KMS-11 (cell line): ENCODE measurements at regions not wholly inside any gene's neighbourhood (a gene's known extent, or its start where the extent isn't known, plus 50 kb on each side); places are given as distances from the start of the nearest gene placed in this dataset.

Experiments used
- H2AFZ ChIP-seq: fragments of 200-600 bp; sonication (generic); 2 replicates; pipeline ENCODE4 v1.6.1; 2016; ENCODE audit warnings: antibody characterized with exemption, mixed run types, low read depth
- H3K27ac ChIP-seq: fragments of 200-600 bp; sonication (generic); 2 replicates; pipeline ENCODE4 v1.6.1; 2016; ENCODE audit warnings: mild to moderate bottlenecking, mixed run types
- H3K27me3 ChIP-seq: fragments of 200-600 bp; sonication (generic); 2 replicates; pipeline ENCODE4 v1.6.1; 2017; ENCODE audit warnings: mild to moderate bottlenecking, low read depth, mixed run types, moderate library complexity; ENCODE audit not compliant: insufficient read depth
- H3K36me3 ChIP-seq: fragments of 200-600 bp; sonication (generic); 2 replicates; pipeline ENCODE4 v1.6.1; 2017; ENCODE audit warnings: mild to moderate bottlenecking, mixed run types; ENCODE audit not compliant: insufficient read depth
- H3K4me1 ChIP-seq: fragments of 200-600 bp; sonication (generic); 2 replicates; pipeline ENCODE4 v1.6.1; 2016; ENCODE audit warnings: mild to moderate bottlenecking, low read depth, mixed run types; ENCODE audit not compliant: poor library complexity, severe bottlenecking
- H3K4me2 ChIP-seq: fragments of 200-600 bp; sonication (generic); 2 replicates; pipeline ENCODE4 v1.7.0; 2016; ENCODE audit warnings: mild to moderate bottlenecking, mixed run types
- H3K4me3 ChIP-seq: fragments of 200-600 bp; sonication (generic); IDR thresholded peaks from 2 replicates; pipeline ENCODE4 v1.6.1; 2017; ENCODE audit warnings: low read depth, low read length, mixed read lengths; ENCODE audit not compliant: insufficient read depth
- H3K79me2 ChIP-seq: fragments of 200-600 bp; sonication (generic); 2 replicates; pipeline ENCODE4 v1.6.1; 2016; ENCODE audit warnings: low read depth, mixed run types; ENCODE audit not compliant: insufficient read depth
- H3K9ac ChIP-seq: fragments of 200-600 bp; sonication (generic); 2 replicates; pipeline ENCODE4 v1.6.1; 2016; ENCODE audit warnings: mild to moderate bottlenecking, mixed run types
- H4K20me1 ChIP-seq: fragments of 200-600 bp; sonication (generic); 2 replicates; pipeline ENCODE4 v1.6.1; 2016; ENCODE audit warnings: mild to moderate bottlenecking, mixed run types; ENCODE audit not compliant: insufficient read depth
- TF ChIP-seq, protein P1 (sequence below): fragments of 200-600 bp; sonication (generic); conservative IDR thresholded peaks from 2 replicates; pipeline ENCODE4 v1.6.1; 2017; ENCODE audit warnings: low read depth, mild to moderate bottlenecking, antibody characterized with exemption, low read length, moderate library complexity, mixed read lengths

DNA sequence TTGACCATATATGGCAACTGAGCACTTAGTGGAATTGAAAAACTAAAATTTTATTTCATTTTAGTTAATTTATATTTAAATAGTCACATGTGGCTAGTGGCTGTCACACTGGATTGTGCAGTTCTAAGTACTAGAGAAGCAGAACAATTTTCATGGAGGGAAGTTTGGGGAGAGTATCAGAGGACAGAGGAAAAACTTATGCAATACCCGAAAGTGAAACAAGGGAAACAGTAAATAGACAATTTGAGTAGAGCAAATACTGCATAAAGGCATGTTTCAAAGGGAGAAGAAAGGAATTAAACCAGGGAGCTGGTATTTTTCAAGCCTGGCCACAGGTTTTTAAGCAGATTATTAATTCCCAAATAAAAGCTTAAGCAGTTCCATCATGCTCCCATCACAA, 590.5 kb upstream of the RORB start:
- H3K4me1 ChIP-seq = peaks cover 5% of the 10 kb centered on the region
- TF ChIP-seq, protein P1, sequence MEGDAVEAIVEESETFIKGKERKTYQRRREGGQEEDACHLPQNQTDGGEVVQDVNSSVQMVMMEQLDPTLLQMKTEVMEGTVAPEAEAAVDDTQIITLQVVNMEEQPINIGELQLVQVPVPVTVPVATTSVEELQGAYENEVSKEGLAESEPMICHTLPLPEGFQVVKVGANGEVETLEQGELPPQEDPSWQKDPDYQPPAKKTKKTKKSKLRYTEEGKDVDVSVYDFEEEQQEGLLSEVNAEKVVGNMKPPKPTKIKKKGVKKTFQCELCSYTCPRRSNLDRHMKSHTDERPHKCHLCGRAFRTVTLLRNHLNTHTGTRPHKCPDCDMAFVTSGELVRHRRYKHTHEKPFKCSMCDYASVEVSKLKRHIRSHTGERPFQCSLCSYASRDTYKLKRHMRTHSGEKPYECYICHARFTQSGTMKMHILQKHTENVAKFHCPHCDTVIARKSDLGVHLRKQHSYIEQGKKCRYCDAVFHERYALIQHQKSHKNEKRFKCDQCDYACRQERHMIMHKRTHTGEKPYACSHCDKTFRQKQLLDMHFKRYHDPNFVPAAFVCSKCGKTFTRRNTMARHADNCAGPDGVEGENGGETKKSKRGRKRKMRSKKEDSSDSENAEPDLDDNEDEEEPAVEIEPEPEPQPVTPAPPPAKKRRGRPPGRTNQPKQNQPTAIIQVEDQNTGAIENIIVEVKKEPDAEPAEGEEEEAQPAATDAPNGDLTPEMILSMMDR = no peak
- no peaks in the 10 kb centered on the region for H4K20me1 ChIP-seq

DNA sequence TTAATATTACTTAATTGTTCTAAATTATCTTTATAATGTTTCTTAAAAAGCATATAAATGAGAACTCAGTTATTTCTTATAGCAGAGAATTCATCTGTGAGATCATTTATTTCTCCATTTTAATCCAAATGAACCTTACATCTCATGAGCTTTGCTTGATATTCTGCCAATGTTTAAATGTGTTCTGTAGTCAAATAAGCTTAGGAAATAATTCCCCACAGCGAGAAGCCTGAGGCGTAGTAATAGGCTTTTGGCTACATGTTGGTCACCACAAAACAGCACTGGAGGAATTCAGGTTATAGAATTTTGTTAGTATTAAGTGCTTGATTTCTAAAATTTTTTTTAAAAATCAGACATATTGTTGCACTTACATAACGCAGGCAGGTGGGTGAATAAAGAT, 585.3 kb upstream of the RORB start:
- H3K4me3 ChIP-seq = no peak overlapping the region
- no peaks in the 10 kb centered on the region for H3K36me3 ChIP-seq
- H3K4me1 ChIP-seq = peaks cover under 1% of the 10 kb centered on the region
- H2AFZ ChIP-seq = no peak overlapping the region
- no peaks in the 10 kb centered on the region for H3K27me3 ChIP-seq
- H3K9ac ChIP-seq = no peak overlapping the region
- TF ChIP-seq, protein P1 = no peak
- no peak overlapping the region for H3K27ac ChIP-seq
- no peaks in the 10 kb centered on the region for H4K20me1 ChIP-seq
- H3K4me2 ChIP-seq = no peak overlapping the region
- no peaks in the 10 kb centered on the region for H3K79me2 ChIP-seq

More for the DNA sequence above, 590.5 kb upstream of the RORB start:
- no peak overlapping the region for H2AFZ ChIP-seq
- no peak overlapping the region for H3K4me3 ChIP-seq
- no peaks in the 10 kb centered on the region for H3K36me3 ChIP-seq
- no peaks in the 10 kb centered on the region for H3K27me3 ChIP-seq
- no peak overlapping the region for H3K27ac ChIP-seq
- no peak overlapping the region for H3K9ac ChIP-seq
- no peak overlapping the region for H3K4me2 ChIP-seq
- H3K79me2 ChIP-seq = no peaks in the 10 kb centered on the region

DNA sequence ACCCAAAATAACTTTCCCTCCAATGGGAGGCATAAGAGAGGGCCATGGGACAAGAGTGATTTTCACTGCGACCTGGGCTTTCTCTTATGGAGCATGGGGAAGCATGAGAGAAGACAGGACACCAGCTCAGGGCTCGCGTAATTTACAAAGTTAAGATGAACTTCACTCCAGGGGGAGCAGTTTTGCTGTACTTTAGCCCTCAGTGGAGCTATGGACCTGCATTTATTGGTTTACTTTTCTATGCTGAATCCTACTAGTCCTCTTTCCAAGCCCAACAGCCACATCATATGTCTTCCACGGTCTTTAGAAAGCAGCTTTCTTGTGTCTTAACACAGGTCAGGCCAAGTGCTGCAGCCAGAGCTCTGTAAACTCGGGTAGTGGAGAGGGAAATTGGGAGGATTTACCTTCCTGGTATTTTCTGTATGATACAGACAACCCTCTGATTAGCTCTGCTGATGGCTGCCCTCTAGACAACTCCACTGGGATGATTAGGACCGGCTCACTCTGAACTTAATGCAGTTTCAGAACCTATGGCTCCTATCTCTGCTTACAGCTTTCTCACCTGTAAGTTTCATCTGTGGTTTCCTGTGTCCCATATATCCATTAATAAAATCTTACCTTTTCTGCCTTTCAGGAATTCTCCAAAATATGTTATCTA, 581.0 kb upstream of the RORB start:
- no peak overlapping the region for H3K4me2 ChIP-seq
- H3K4me3 ChIP-seq = no peak overlapping the region
- H3K27me3 ChIP-seq = no peaks in the 10 kb centered on the region
- H3K27ac ChIP-seq = no peak overlapping the region
- TF ChIP-seq, protein P1 = 0 out of 2 replicates have a peak, but pooled peaks have one; percentile 28
- no peak overlapping the region for H2AFZ ChIP-seq
- no peaks in the 10 kb centered on the region for H3K79me2 ChIP-seq
- no peak overlapping the region for H3K9ac ChIP-seq
- H3K36me3 ChIP-seq = no peaks in the 10 kb centered on the region
- no peaks in the 10 kb centered on the region for H4K20me1 ChIP-seq
- no peaks in the 10 kb centered on the region for H3K4me1 ChIP-seq

DNA sequence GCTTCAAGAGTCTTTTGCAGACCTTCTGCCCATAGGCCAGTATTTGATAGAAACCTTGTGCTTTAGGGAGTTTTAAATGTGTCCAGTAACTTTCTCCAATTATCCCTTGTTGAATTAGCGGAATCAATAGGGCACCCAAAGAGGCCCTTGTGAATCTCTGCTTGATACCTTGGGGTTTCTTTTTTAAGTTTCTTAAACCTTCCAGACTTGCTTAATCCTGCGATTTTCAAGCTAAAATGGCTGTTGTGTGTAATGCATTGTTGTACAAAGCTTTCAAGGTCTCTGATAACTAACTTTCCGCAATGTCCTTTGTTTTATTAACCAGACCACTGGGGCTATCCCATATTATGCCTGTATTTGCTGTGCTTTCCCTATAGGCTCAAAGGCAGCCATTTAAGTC, 577.4 kb upstream of the RORB start:
- no peaks in the 10 kb centered on the region for H3K27me3 ChIP-seq
- H3K4me3 ChIP-seq = no peak overlapping the region
- H4K20me1 ChIP-seq = no peaks in the 10 kb centered on the region
- H3K27ac ChIP-seq = no peak overlapping the region
- H3K4me1 ChIP-seq = no peaks in the 10 kb centered on the region
- H3K79me2 ChIP-seq = no peaks in the 10 kb centered on the region
- no peak overlapping the region for H3K4me2 ChIP-seq
- H3K36me3 ChIP-seq = no peaks in the 10 kb centered on the region
- TF ChIP-seq, protein P1 = no peak
- no peak overlapping the region for H2AFZ ChIP-seq
- no peak overlapping the region for H3K9ac ChIP-seq
